WTC11 (cell line): ENCODE measurements at regions not wholly inside any gene's neighbourhood (a gene's known extent, or its start where the extent isn't known, plus 50 kb on each side); places are given as distances from the start of the nearest gene placed in this dataset.

ENCODE experiments used
- ATAC-seq: fragments of 200-7000 bp; cut with Tn5 transposase; 2 replicates; pipeline ENCODE4 v1.10.0; 2021; ENCODE audit warnings: mild to moderate bottlenecking, moderate library complexity
- CTCF ChIA-PET: fragments of 300-600 bp; sonication (Branson Sonifier 250); formaldehyde crosslinking; loops from one replicate; lab custom pipeline; 2021; ENCODE audit warnings: antibody characterized with exemption; lab: Charles Lee
- POLR2A ChIA-PET: fragments of 350-600 bp; sonication (Branson Sonifier 250); formaldehyde crosslinking; loops from one replicate; lab custom pipeline; 2021; ENCODE audit warnings: antibody characterized with exemption; lab: Charles Lee
- DNase-seq: peaks from one replicate; pipeline ENCODE4 v3.0.0; 2021; ENCODE audit warnings: low spot score
- H3K27ac Mint-ChIP-seq: 2 replicates; pipeline ENCODE4 v1.8.0; 2021; ENCODE audit warnings: mixed read lengths
- H3K27me3 Mint-ChIP-seq: 2 replicates; pipeline ENCODE4 v1.8.0; 2021; ENCODE audit warnings: low read depth, mild to moderate bottlenecking, moderate library complexity, mixed read lengths
- H3K36me3 Mint-ChIP-seq: 2 replicates; pipeline ENCODE4 v1.8.0; 2021; ENCODE audit warnings: mixed read lengths
- H3K4me1 Mint-ChIP-seq: 2 replicates; pipeline ENCODE4 v1.8.0; 2022; ENCODE audit warnings: mixed read lengths
- H3K4me3 Mint-ChIP-seq: 2 replicates; pipeline ENCODE4 v1.8.0; 2021; ENCODE audit warnings: mild to moderate bottlenecking, moderate library complexity, mixed read lengths
- H3K9me3 Mint-ChIP-seq: 2 replicates; pipeline ENCODE4 v1.8.0; 2021; ENCODE audit warnings: mixed read lengths
- ATF2 ChIP-seq: sonication (generic); formaldehyde crosslinking; IDR thresholded peaks from 2 replicates; pipeline ENCODE4 v1.8.1; 2022; ENCODE audit warnings: low read depth, missing genetic modification reagents, borderline replicate concordance
- ATF3 ChIP-seq: sonication (generic); formaldehyde crosslinking; conservative IDR thresholded peaks from 2 replicates; pipeline ENCODE4 v1.8.1; 2022; ENCODE audit warnings: mild to moderate bottlenecking, missing genetic modification reagents
- CBFB ChIP-seq: sonication (generic); formaldehyde crosslinking; IDR thresholded peaks from 2 replicates; pipeline ENCODE4 v1.8.1; 2022; ENCODE audit warnings: mild to moderate bottlenecking, low read depth, missing genetic modification reagents
- CREM ChIP-seq: sonication (generic); formaldehyde crosslinking; IDR thresholded peaks from 2 replicates; pipeline ENCODE4 v1.8.1; 2022; ENCODE audit warnings: mild to moderate bottlenecking, missing genetic modification reagents, moderate library complexity
- CTCF ChIP-seq: fragments of 200-600 bp; IDR thresholded peaks from 2 replicates; pipeline ENCODE4 v1.8.0; 2022; ENCODE audit warnings: antibody characterized with exemption
- EMX1 ChIP-seq: fragments of 250-450 bp; sonication (Bioruptor Pico); IDR thresholded peaks from 2 replicates; pipeline ENCODE4 v1.8.0; 2021; ENCODE audit warnings: mild to moderate bottlenecking
- ERG ChIP-seq: fragments of 250-450 bp; sonication (Bioruptor Pico); IDR thresholded peaks from 2 replicates; pipeline ENCODE4 v1.8.0; 2021; ENCODE audit warnings: mild to moderate bottlenecking
- FOXJ3 ChIP-seq: sonication (generic); formaldehyde crosslinking; IDR thresholded peaks from 2 replicates; pipeline ENCODE4 v1.9.0; 2021; ENCODE audit warnings: missing genetic modification reagents, mild to moderate bottlenecking, borderline replicate concordance
- GRHL2 ChIP-seq: fragments of 250-450 bp; sonication (Bioruptor Pico); IDR thresholded peaks from 2 replicates; pipeline ENCODE4 v1.8.0; 2022; ENCODE audit warnings: mild to moderate bottlenecking, moderate library complexity; ENCODE audit not compliant: insufficient replicate concordance, severe bottlenecking
- JUN ChIP-seq: sonication (generic); formaldehyde crosslinking; IDR thresholded peaks from 2 replicates; pipeline ENCODE4 v1.8.0; 2023; ENCODE audit warnings: mild to moderate bottlenecking, missing genetic modification reagents
- MAX ChIP-seq: sonication (generic); formaldehyde crosslinking; IDR thresholded peaks from 2 replicates; pipeline ENCODE4 v1.8.0; 2022; ENCODE audit warnings: mild to moderate bottlenecking, missing genetic modification reagents
- MLX ChIP-seq: sonication (generic); formaldehyde crosslinking; IDR thresholded peaks from 2 replicates; pipeline ENCODE4 v1.8.1; 2023; ENCODE audit warnings: mild to moderate bottlenecking, missing genetic modification reagents, moderate library complexity
- MXD4 ChIP-seq: fragments of 250-450 bp; sonication (Bioruptor Pico); IDR thresholded peaks from 2 replicates; pipeline ENCODE4 v1.8.0; 2021; ENCODE audit warnings: mild to moderate bottlenecking, moderate library complexity, borderline replicate concordance
- NFE2L1 ChIP-seq: sonication (generic); formaldehyde crosslinking; IDR thresholded peaks from 2 replicates; pipeline ENCODE4 v1.8.1; 2023; ENCODE audit warnings: missing genetic modification reagents
- NR1H2 ChIP-seq: sonication (generic); formaldehyde crosslinking; IDR thresholded peaks from 2 replicates; pipeline ENCODE4 v1.9.0; 2021; ENCODE audit warnings: mild to moderate bottlenecking, moderate library complexity, missing genetic modification reagents
- NR2C2 ChIP-seq: sonication (generic); formaldehyde crosslinking; IDR thresholded peaks from 2 replicates; pipeline ENCODE4 v1.8.0; 2022; ENCODE audit warnings: mild to moderate bottlenecking, missing genetic modification reagents
- NR3C1 ChIP-seq: sonication (generic); formaldehyde crosslinking; conservative IDR thresholded peaks from 2 replicates; pipeline ENCODE4 v1.8.1; 2023; ENCODE audit warnings: low read depth, mild to moderate bottlenecking, missing genetic modification reagents
- OVOL2 ChIP-seq: fragments of 250-450 bp; sonication (Bioruptor Pico); IDR thresholded peaks from 2 replicates; pipeline ENCODE4 v1.9.0; 2021; ENCODE audit warnings: mild to moderate bottlenecking, borderline replicate concordance
- PRDM15 ChIP-seq: sonication (generic); formaldehyde crosslinking; IDR thresholded peaks from 2 replicates; pipeline ENCODE4 v1.8.0; 2022; ENCODE audit warnings: missing genetic modification reagents
- PRRX2 ChIP-seq: fragments of 250-450 bp; sonication (Bioruptor Pico); IDR thresholded peaks from 2 replicates; pipeline ENCODE4 v1.8.0; 2021; ENCODE audit warnings: mild to moderate bottlenecking
- SMAD3 ChIP-seq: sonication (generic); formaldehyde crosslinking; IDR thresholded peaks from 2 replicates; pipeline ENCODE4 v1.8.0; 2022; ENCODE audit warnings: missing genetic modification reagents, mild to moderate bottlenecking, borderline replicate concordance
- SP1 ChIP-seq: sonication (generic); formaldehyde crosslinking; conservative IDR thresholded peaks from 2 replicates; pipeline ENCODE4 v1.8.1; 2022; ENCODE audit warnings: missing genetic modification reagents
- TEAD1 ChIP-seq: sonication (generic); formaldehyde crosslinking; IDR thresholded peaks from 2 replicates; pipeline ENCODE4 v1.8.0; 2022; ENCODE audit warnings: mild to moderate bottlenecking, missing genetic modification reagents
- ZNF138 ChIP-seq: sonication (generic); formaldehyde crosslinking; conservative IDR thresholded peaks from 2 replicates; pipeline ENCODE4 v1.8.1; 2022; ENCODE audit warnings: mild to moderate bottlenecking, moderate library complexity, missing genetic modification reagents
- ZNF219 ChIP-seq: sonication (generic); formaldehyde crosslinking; IDR thresholded peaks from 2 replicates; pipeline ENCODE4 v1.8.0; 2023; ENCODE audit warnings: missing genetic modification reagents, mild to moderate bottlenecking, borderline replicate concordance
- ZNF263 ChIP-seq: sonication (generic); formaldehyde crosslinking; IDR thresholded peaks from 2 replicates; pipeline ENCODE4 v1.8.1; 2022; ENCODE audit warnings: low read depth, mild to moderate bottlenecking, moderate library complexity, missing genetic modification reagents
- ZNF671 ChIP-seq: fragments of 250-450 bp; sonication (Bioruptor Pico); IDR thresholded peaks from 2 replicates; pipeline ENCODE4 v1.8.0; 2021; ENCODE audit warnings: mild to moderate bottlenecking

- Mint-ChIP-seq H3K4me1 (no peaks in the 10 kb centered on the region), H3K27ac (no peak overlapping the region), H3K4me3 (no peak overlapping the region), H3K36me3 (no peaks in the 10 kb centered on the region), H3K27me3 (no peaks in the 10 kb centered on the region), H3K9me3 (no peaks in the 10 kb centered on the region)
- CTCF ChIA-PET, result no interaction called here
- no peak for TF ChIP-seq EMX1 (CRISPR knock-in tag)
- TF ChIP-seq CTCF, result no peak
- no peak for TF ChIP-seq ATF3 (CRISPR knock-in tag)
- TF ChIP-seq PRDM15 (CRISPR knock-in tag), result no peak
- TF ChIP-seq FOXJ3 (CRISPR knock-in tag), result no peak
- no peak for TF ChIP-seq GRHL2 (CRISPR knock-in tag)
- no peak for TF ChIP-seq SP1 (CRISPR knock-in tag)
- TF ChIP-seq ERG (CRISPR knock-in tag), result no peak
- no peak for TF ChIP-seq PRRX2 (CRISPR knock-in tag)
- no peak for TF ChIP-seq NFE2L1 (CRISPR knock-in tag)
- no peak for TF ChIP-seq NR3C1
- TF ChIP-seq TEAD1 (CRISPR knock-in tag), result no peak
- TF ChIP-seq MAX (CRISPR knock-in tag), result no peak
- no peak for TF ChIP-seq ZNF671
- ATAC-seq (no peak), DNase-seq (no peak)
- POLR2A ChIA-PET, result no interaction called here
These were observed 883.3 kb downstream of the CDH11 start for GRCh38 chr16:64238571-64238970.

- no peak for DNase-seq
- no peaks in the 10 kb centered on the region for H3K4me1 Mint-ChIP-seq
- ATAC-seq, result no peak
- POLR2A ChIA-PET, result no interaction called here
- no peaks in the 10 kb centered on the region for H3K27me3 Mint-ChIP-seq
- no peaks in the 10 kb centered on the region for H3K9me3 Mint-ChIP-seq
- H3K36me3 Mint-ChIP-seq, result no peaks in the 10 kb centered on the region
- CTCF ChIA-PET, result no interaction called here
- no peak for TF ChIP-seq SMAD3 (CRISPR knock-in tag)
- TF ChIP-seq ZNF671, result no peak
- no peak for TF ChIP-seq OVOL2 (CRISPR knock-in tag)
- TF ChIP-seq ZNF219 (CRISPR knock-in tag), result no peak
- no peak for TF ChIP-seq MXD4 (CRISPR knock-in tag)
- TF ChIP-seq CBFB (CRISPR knock-in tag), result no peak
- TF ChIP-seq ATF2 (CRISPR knock-in tag), result no peak
- no peak for TF ChIP-seq NFE2L1 (CRISPR knock-in tag)
- TF ChIP-seq ZNF138, result no peak
- TF ChIP-seq ZNF263, result no peak
- TF ChIP-seq MLX (CRISPR knock-in tag), result no peak
- no peak for TF ChIP-seq JUN (CRISPR knock-in tag)
- no peak for TF ChIP-seq NR2C2 (CRISPR knock-in tag)
- TF ChIP-seq TEAD1 (CRISPR knock-in tag), result no peak
- no peak for TF ChIP-seq NR1H2 (CRISPR knock-in tag)
- TF ChIP-seq CREM (CRISPR knock-in tag), result no peak
- H3K4me3 Mint-ChIP-seq, result no peak overlapping the region
- H3K27ac Mint-ChIP-seq, result no peak overlapping the region
These were observed 885.5 kb downstream of the CDH11 start for GRCh38 chr16:64236316-64236715.
